ENCODE measurements at regions not wholly inside any gene's neighbourhood (a gene's known extent, or its start where the extent isn't known, plus 50 kb on each side); places are given as distances from the start of the nearest gene placed in this dataset.
A peak's percentile ranks its signal among the peaks of the same experiment; 100 is the strongest.

- Histone ChIP-seq H3K9me3 (ENCODE audit: control insufficient read depth in 2 of 3, insufficient read depth in 1 of 3, low read length in 3 of 3) (peaks cover 0 to 4% (median 2%) of the 10 kb centered on the region in 3 donors), H3K4me3 (ENCODE audit: low read length in 3 of 3) (no peak overlapping the region), H3K9ac (ENCODE audit: low read length in 3 of 3) (no peak overlapping the region), H3K36me3 (ENCODE audit: control insufficient read depth in 2 of 3, insufficient read depth in 3 of 3, low read length in 3 of 3) (no peaks in the 10 kb centered on the region), H3K27ac (ENCODE audit: low read depth in 2 of 2, low read length in 2 of 2) (no peak overlapping the region), H3K4me1 (ENCODE audit: control insufficient read depth in 2 of 3, insufficient read depth in 2 of 3, low read depth in 1 of 3, low read length in 3 of 3) (no peaks in the 10 kb centered on the region), H3K27me3 (ENCODE audit: control insufficient read depth, insufficient read depth, low read length) (no peaks in the 10 kb centered on the region)
- no peak for TF ChIP-seq CTCF (IDR thresholded peaks at IDR 0.05; ENCODE audit: borderline replicate concordance, extremely low read depth, insufficient read depth)
- intact Hi-C loops (cut with DNase I): no loop called here
- FAIRE-seq: no peak
- DNase-seq: peak in 1 of 5 donors; percentile 10
Measured at GRCh38 chr16:5850632-5851392, 753.2 kb upstream of the EEF2KMT start.

GRCh38 chr16:5845046-5845445 is 747.5 kb upstream of the EEF2KMT start:
- H3K4me3 ChIP-seq (ENCODE audit: low read length in 3 of 3): no peak overlapping the region
- FAIRE-seq (no peak), DNase-seq (no peak)
- no peak overlapping the region for H3K27ac ChIP-seq (ENCODE audit: low read depth in 2 of 2, low read length in 2 of 2)
- H3K9ac ChIP-seq (ENCODE audit: low read length in 3 of 3): no peak overlapping the region
- H3K4me1 ChIP-seq (ENCODE audit: control insufficient read depth in 2 of 3, insufficient read depth in 2 of 3, low read depth in 1 of 3, low read length in 3 of 3): no peaks in the 10 kb centered on the region
- intact Hi-C loops (cut with DNase I): no loop called here
- no peaks in the 10 kb centered on the region for H3K27me3 ChIP-seq (ENCODE audit: control insufficient read depth, insufficient read depth, low read length)
- H3K36me3 ChIP-seq (ENCODE audit: control insufficient read depth in 2 of 3, insufficient read depth in 3 of 3, low read length in 3 of 3): no peaks in the 10 kb centered on the region
- no peak for TF ChIP-seq CTCF (IDR thresholded peaks at IDR 0.05; ENCODE audit: borderline replicate concordance, extremely low read depth, insufficient read depth)
- no peaks in the 10 kb centered on the region for H3K9me3 ChIP-seq (ENCODE audit: control insufficient read depth in 2 of 3, insufficient read depth in 1 of 3, low read length in 3 of 3)

GRCh38 chr16:5841974-5842373 is 744.4 kb upstream of the EEF2KMT start:
- no peak for DNase-seq
- FAIRE-seq: no peak
- Histone ChIP-seq H3K4me3 (ENCODE audit: low read length in 3 of 3) (no peak overlapping the region), H3K36me3 (ENCODE audit: control insufficient read depth in 2 of 3, insufficient read depth in 3 of 3, low read length in 3 of 3) (no peaks in the 10 kb centered on the region), H3K4me1 (ENCODE audit: control insufficient read depth in 2 of 3, insufficient read depth in 2 of 3, low read depth in 1 of 3, low read length in 3 of 3) (no peaks in the 10 kb centered on the region), H3K27me3 (ENCODE audit: control insufficient read depth, insufficient read depth, low read length) (no peaks in the 10 kb centered on the region), H3K9me3 (ENCODE audit: control insufficient read depth in 2 of 3, insufficient read depth in 1 of 3, low read length in 3 of 3) (no peaks in the 10 kb centered on the region), H3K9ac (ENCODE audit: low read length in 3 of 3) (no peak overlapping the region), H3K27ac (ENCODE audit: low read depth in 2 of 2, low read length in 2 of 2) (no peak overlapping the region)
- intact Hi-C loops (cut with DNase I): no loop called here
- TF ChIP-seq CTCF (IDR thresholded peaks at IDR 0.05; ENCODE audit: borderline replicate concordance, extremely low read depth, insufficient read depth): no peak
